HG02588 (cell line): ENCODE measurements at regions not wholly inside any gene's neighbourhood (a gene's known extent, or its start where the extent isn't known, plus 50 kb on each side); places are given as distances from the start of the nearest gene placed in this dataset.

Experiments used
- ATAC-seq: cut with Tn5 transposase; IDR thresholded peaks from one replicate; pipeline ENCODE4 v1.9.1; 2021; ENCODE audit warnings: mild to moderate bottlenecking, moderate library complexity; ENCODE audit not compliant: unreplicated experiment

DNA sequence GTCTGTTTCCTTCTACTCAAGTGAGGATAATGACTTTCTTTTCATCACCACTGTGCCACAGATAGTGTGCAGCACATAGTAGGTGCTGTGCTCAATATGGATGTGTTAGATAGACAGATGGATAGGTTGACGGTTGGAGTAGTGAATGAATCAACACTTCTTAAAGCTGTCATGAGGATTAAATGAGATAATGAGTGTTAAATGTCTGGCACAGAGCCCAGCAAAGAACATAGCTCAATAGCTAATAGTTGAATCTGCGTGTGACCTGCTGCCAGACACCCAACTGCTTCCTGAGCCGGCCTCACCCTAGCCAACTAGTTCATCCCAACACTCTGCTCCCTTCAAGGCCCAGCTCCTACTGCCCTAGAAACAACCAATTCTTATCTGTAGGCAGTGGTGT is 67.7 kb upstream of the PJA1 start:
- no peak for ATAC-seq

- ATAC-seq: no peak
Observed at GRCh38 chrX:69231903-69232302, 66.7 kb upstream of the PJA1 start.

- no peak for ATAC-seq
Observed at GRCh38 chrX:69229436-69229835, 64.2 kb upstream of the PJA1 start.

DNA sequence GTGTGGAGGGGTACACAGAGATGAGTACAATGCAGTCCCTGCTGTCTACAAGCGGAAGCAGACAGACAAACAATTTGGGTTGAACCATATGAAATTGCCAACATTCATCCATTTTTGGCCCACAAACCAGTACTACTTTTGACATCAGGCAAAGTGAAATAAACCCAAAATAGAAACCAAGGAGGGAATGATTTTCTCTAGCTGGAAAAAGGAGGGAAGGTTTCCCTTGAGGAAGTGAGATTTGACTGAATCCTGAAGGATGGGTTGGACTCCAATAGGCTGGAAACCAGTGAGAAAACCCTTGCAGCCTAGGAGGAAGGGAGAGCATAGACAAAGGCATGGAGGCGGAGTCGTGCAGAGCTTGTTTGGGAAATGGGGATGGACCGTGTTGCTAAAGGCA is 63.5 kb upstream of the PJA1 start:
- ATAC-seq: no peak

DNA sequence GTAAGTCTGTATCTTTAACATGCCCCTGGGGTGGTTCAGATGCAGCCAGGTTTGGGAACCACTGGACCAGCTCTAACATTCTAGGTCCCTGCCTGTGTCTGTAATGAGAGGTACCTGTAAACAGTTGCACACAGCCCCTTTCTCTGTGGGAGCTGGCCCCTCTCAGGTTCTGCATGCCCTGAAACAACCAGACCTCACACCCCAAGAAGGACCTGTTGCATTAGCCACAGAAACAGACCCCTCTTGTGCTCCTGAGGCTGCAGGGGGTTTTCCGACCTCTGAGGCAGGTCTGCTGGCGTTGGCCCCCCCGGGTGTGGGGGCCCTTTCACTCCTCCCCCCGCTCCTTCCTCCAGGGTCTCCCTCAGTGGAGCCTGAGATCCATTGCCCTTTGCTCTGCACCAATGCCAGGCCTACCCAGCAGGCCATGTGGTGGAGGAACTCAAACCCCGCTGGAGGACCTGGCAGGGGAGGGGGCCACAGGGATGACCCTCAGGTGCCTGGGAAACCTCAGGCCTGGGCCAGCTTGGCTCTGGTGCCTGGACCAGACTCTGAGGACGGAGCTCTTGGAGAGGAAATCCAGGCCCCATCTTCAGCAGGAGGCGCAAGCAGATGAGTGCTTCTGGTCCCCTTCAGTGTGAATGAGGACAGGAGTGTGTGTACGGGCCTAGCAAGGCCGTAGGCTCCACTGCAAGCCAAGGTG is 61.4 kb upstream of the PJA1 start:
- ATAC-seq: no peak

GRCh38 chrX:69222103-69223090 is 57.1 kb upstream of the PJA1 start:
- peak; percentile 58 for ATAC-seq

- ATAC-seq: no peak
Observed at GRCh38 chrX:69221239-69222102, 56.2 kb upstream of the PJA1 start.

- no peak for ATAC-seq
Observed at GRCh38 chrX:69218407-69218997, 53.2 kb upstream of the PJA1 start.

- no peak for ATAC-seq
Observed at GRCh38 chrX:69216911-69217310, 51.7 kb upstream of the PJA1 start.

GRCh38 chrX:69216446-69216845 is 51.2 kb upstream of the PJA1 start:
- no peak for ATAC-seq

- ATAC-seq: no peak
Observed at GRCh38 chrX:69215161-69215875, 50.1 kb upstream of the PJA1 start.
